Peyer's patch (tissue), 4 donors: ENCODE measurements at regions not wholly inside any gene's neighbourhood (a gene's known extent, or its start where the extent isn't known, plus 50 kb on each side); places are given as distances from the start of the nearest gene placed in this dataset.

Source experiments
- POLR2A ChIP-seq, 2 donors: fragments of 450-650 bp; IDR thresholded peaks; one replicate each; pipeline ENCODE4 v1.5.1; 2017; ENCODE audit warnings: antibody characterized with exemption in 2 of 2, mild to moderate bottlenecking in 2 of 2, moderate library complexity in 2 of 2
- TF ChIP-seq, protein P1 (sequence below), 6 experiments: fragments of 450-650 bp in 4 of 6; fragments of 200-600 bp in 2 of 6; sonication (generic) in 1 of 6; IDR thresholded peaks; one replicate each; pipeline ENCODE4 v1.5.1; 2017 to 2019; ENCODE audit warnings: antibody characterized with exemption in 6 of 6, mild to moderate bottlenecking in 3 of 6, moderate library complexity in 1 of 6

DNA sequence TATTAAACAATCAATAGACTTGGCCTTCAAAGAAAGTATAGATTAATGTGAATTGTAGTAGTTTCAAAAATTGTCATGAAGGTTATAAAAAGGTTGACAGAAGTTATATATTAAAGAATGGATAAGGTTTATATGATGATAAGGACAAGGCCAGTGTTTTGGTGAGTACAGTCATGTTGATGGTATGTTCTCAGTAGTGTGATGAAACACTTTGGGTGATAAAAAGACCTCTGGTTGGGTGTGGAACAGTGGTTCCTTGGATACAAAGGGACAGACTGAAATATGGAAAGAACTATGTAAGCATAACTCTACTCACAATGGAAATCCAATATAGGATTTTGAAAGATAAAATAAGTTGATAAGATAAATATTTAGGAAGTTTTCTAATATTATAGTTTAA lies 866.3 kb downstream of the ANKRD7 start:
- TF ChIP-seq, protein P1, sequence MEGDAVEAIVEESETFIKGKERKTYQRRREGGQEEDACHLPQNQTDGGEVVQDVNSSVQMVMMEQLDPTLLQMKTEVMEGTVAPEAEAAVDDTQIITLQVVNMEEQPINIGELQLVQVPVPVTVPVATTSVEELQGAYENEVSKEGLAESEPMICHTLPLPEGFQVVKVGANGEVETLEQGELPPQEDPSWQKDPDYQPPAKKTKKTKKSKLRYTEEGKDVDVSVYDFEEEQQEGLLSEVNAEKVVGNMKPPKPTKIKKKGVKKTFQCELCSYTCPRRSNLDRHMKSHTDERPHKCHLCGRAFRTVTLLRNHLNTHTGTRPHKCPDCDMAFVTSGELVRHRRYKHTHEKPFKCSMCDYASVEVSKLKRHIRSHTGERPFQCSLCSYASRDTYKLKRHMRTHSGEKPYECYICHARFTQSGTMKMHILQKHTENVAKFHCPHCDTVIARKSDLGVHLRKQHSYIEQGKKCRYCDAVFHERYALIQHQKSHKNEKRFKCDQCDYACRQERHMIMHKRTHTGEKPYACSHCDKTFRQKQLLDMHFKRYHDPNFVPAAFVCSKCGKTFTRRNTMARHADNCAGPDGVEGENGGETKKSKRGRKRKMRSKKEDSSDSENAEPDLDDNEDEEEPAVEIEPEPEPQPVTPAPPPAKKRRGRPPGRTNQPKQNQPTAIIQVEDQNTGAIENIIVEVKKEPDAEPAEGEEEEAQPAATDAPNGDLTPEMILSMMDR (IDR thresholded peaks at IDR 0.05), result no peak
- TF ChIP-seq POLR2A (IDR thresholded peaks at IDR 0.05), result no peak
